ENCODE measurements at regions not wholly inside any gene's neighbourhood (a gene's known extent, or its start where the extent isn't known, plus 50 kb on each side); places are given as distances from the start of the nearest gene placed in this dataset.

DNA sequence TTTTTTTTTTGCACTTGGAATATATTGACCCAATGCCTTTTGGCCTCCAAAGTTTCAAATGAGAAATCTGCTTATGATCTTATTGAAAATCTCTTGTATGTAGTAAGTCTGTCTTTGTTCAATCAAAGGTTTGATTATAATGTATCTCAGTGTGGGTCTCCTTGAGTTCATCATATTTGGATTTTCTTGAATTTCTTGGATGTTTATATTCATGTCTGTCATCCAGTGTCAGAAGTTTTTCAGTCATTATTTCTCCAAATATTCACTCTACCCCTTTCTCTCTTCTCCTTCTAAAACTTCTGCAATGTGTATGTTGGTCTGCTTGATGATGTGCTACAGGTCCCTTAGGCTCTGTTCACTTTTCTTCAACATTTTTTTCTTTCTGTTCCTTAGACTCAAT, 95.9 kb upstream of the PTPRK start:
- H3K4me3 Mint-ChIP-seq, result no peak overlapping the region

DNA sequence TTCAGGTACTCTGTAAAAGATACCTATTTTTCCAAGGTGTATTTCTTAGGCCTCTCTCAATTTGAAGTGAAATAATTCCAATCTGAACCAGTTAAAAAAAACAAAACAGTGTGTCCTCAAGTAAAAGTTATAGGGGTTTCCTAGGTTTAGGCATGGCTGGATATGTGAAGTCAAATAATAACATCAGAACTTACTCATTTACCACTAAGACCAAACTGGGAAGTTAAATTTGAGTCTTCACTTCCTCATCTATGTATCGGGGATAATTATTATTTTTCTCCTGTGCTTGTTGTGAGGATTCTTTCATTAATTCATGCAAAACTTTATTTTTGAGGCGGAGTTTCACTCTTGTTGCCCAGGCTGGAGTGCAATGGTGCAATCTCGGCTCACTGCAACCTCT, 86.2 kb upstream of the PTPRK start:
- Histone ChIP-seq H3K36me3 (replicated peaks in 1 of 2; ENCODE audit: control insufficient read depth in 1 of 2, insufficient read depth in 2 of 2, low read length in 2 of 2) (no peaks in the 10 kb centered on the region), H2AFZ (ENCODE audit: insufficient read depth, low read depth, low read length, poor library complexity, severe bottlenecking) (no peak overlapping the region), H3K4me1 (ENCODE audit: control insufficient read depth in 1 of 2, insufficient read depth in 2 of 2, low read length in 2 of 2) (no peaks in the 10 kb centered on the region), H3K27ac (ENCODE audit: low read depth in 1 of 2, low read length in 2 of 2) (no peak overlapping the region), H3K79me2 (ENCODE audit: insufficient read depth, low read length) (no peaks in the 10 kb centered on the region), H3K9me3 (replicated peaks in 1 of 2; ENCODE audit: control insufficient read depth in 1 of 2, insufficient read depth in 1 of 2, low read length in 2 of 2) (peaks cover 0 to 4% of the 10 kb centered on the region in 2 donors), H3K9ac (ENCODE audit: insufficient read depth, low read length, poor library complexity, severe bottlenecking) (no peak overlapping the region), H3K4me3 (replicated peaks in 1 of 3; ENCODE audit: low read depth in 2 of 3, low read length in 3 of 3) (no peak overlapping the region), H3K27me3 (ENCODE audit: control insufficient read depth in 2 of 2, insufficient read depth in 2 of 2, low read length in 2 of 2) (no peaks in the 10 kb centered on the region), H4K20me1 (ENCODE audit: insufficient read depth, low read length) (no peaks in the 10 kb centered on the region), H3K4me2 (replicated peaks; ENCODE audit: extremely low read depth, low read length, poor library complexity, severe bottlenecking) (no peak overlapping the region)
- no peaks in the 10 kb centered on the region for H3K4me1 Mint-ChIP-seq
- no peak overlapping the region for H3K27ac Mint-ChIP-seq
- H3K9me3 Mint-ChIP-seq, result peaks cover 0 to 6% (median 0%) of the 10 kb centered on the region in 7 donors
- DNase-seq, result no peak
- no peaks in the 10 kb centered on the region for H3K36me3 Mint-ChIP-seq
- no peaks in the 10 kb centered on the region for H3K27me3 Mint-ChIP-seq (ENCODE audit: low read depth in 3 of 3)
- intact Hi-C loops (cut with micrococcal nuclease), result no loop called here
- TF ChIP-seq, protein P1, sequence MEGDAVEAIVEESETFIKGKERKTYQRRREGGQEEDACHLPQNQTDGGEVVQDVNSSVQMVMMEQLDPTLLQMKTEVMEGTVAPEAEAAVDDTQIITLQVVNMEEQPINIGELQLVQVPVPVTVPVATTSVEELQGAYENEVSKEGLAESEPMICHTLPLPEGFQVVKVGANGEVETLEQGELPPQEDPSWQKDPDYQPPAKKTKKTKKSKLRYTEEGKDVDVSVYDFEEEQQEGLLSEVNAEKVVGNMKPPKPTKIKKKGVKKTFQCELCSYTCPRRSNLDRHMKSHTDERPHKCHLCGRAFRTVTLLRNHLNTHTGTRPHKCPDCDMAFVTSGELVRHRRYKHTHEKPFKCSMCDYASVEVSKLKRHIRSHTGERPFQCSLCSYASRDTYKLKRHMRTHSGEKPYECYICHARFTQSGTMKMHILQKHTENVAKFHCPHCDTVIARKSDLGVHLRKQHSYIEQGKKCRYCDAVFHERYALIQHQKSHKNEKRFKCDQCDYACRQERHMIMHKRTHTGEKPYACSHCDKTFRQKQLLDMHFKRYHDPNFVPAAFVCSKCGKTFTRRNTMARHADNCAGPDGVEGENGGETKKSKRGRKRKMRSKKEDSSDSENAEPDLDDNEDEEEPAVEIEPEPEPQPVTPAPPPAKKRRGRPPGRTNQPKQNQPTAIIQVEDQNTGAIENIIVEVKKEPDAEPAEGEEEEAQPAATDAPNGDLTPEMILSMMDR (IDR thresholded peaks at IDR 0.05), result no peak
- whole genome bisulfite sequencing (ENCODE audit: insufficient coverage), result 100% methylated on average over 1 of the region's 3 CpGs
- H3K4me3 Mint-ChIP-seq, result no peak overlapping the region

More for the DNA sequence above, 95.9 kb upstream of the PTPRK start:
- Histone ChIP-seq H3K4me3 (replicated peaks in 1 of 3; ENCODE audit: low read depth in 2 of 3, low read length in 3 of 3) (no peak overlapping the region), H3K4me2 (replicated peaks; ENCODE audit: extremely low read depth, low read length, poor library complexity, severe bottlenecking) (no peak overlapping the region), H3K27me3 (ENCODE audit: control insufficient read depth in 2 of 2, insufficient read depth in 2 of 2, low read length in 2 of 2) (no peaks in the 10 kb centered on the region), H4K20me1 (ENCODE audit: insufficient read depth, low read length) (no peaks in the 10 kb centered on the region), H3K9ac (ENCODE audit: insufficient read depth, low read length, poor library complexity, severe bottlenecking) (no peak overlapping the region), H3K36me3 (replicated peaks in 1 of 2; ENCODE audit: control insufficient read depth in 1 of 2, insufficient read depth in 2 of 2, low read length in 2 of 2) (no peaks in the 10 kb centered on the region), H3K27ac (ENCODE audit: low read depth in 1 of 2, low read length in 2 of 2) (no peak overlapping the region), H3K9me3 (replicated peaks in 1 of 2; ENCODE audit: control insufficient read depth in 1 of 2, insufficient read depth in 1 of 2, low read length in 2 of 2) (peaks cover 0 to 8% of the 10 kb centered on the region in 2 donors), H3K4me1 (ENCODE audit: control insufficient read depth in 1 of 2, insufficient read depth in 2 of 2, low read length in 2 of 2) (no peaks in the 10 kb centered on the region), H3K79me2 (ENCODE audit: insufficient read depth, low read length) (no peaks in the 10 kb centered on the region), H2AFZ (ENCODE audit: insufficient read depth, low read depth, low read length, poor library complexity, severe bottlenecking) (no peak overlapping the region)
- no peaks in the 10 kb centered on the region for H3K4me1 Mint-ChIP-seq
- intact Hi-C loops (cut with micrococcal nuclease), result no loop called here
- no peak for DNase-seq
- H3K9me3 Mint-ChIP-seq, result peaks cover 0 to 13% (median 3%) of the 10 kb centered on the region in 7 donors
- H3K36me3 Mint-ChIP-seq, result no peaks in the 10 kb centered on the region
- H3K27me3 Mint-ChIP-seq (ENCODE audit: low read depth in 3 of 3), result peaks cover 0 to 1% (median 0%) of the 10 kb centered on the region in 3 donors
- TF ChIP-seq, protein P1 (IDR thresholded peaks at IDR 0.05), result no peak
- no peak overlapping the region for H3K27ac Mint-ChIP-seq
